HEK293 (cell line): ENCODE measurements at regions not wholly inside any gene's neighbourhood (a gene's known extent, or its start where the extent isn't known, plus 50 kb on each side); places are given as distances from the start of the nearest gene placed in this dataset.
A peak's percentile ranks its signal among the peaks of the same experiment; 100 is the strongest.
"Not testable (repeated sequence)": the region's sequence is repeated elsewhere in the genome, so short reads cannot be mapped to it uniquely, and the experiment has no call there.

ENCODE experiments used
- CTCF ChIA-PET: fragments of 350-600 bp; formaldehyde crosslinking; extraction: SDS; loops from one replicate; lab custom pipeline; 2021; ENCODE audit warnings: antibody characterized with exemption; lab: Yijun Ruan, JAX
- POLR2A ChIA-PET: fragments of 300-600 bp; formaldehyde crosslinking; extraction: SDS; loops from one replicate; lab custom pipeline; 2020; ENCODE audit warnings: antibody characterized with exemption, inconsistent platforms; lab: Yijun Ruan, JAX
- H3K27ac ChIP-seq: fragments of 200-500 bp; sonication (Bioruptor generic); 2 replicates; pipeline ENCODE4 v1.5.1; 2014; ENCODE audit warnings: low read depth, low read length, control low read depth, inconsistent platforms; ENCODE audit errors: extremely low read depth
- H3K36me3 ChIP-seq, 2 experiments: fragments of 200-500 bp in 1 of 2; sonication (Bioruptor generic) in 1 of 2; 1 replicate in 1 of 2; 2 replicates in 1 of 2; pipeline ENCODE4 v1.5.1; 2014 to 2017; ENCODE audit warnings: inconsistent platforms in 2 of 2, low read length in 2 of 2; ENCODE audit not compliant: control insufficient read depth in 2 of 2, insufficient read depth in 1 of 2
- H3K4me1 ChIP-seq: fragments of 200-500 bp; sonication (Bioruptor generic); 2 replicates; pipeline ENCODE4 v1.5.1; 2014; ENCODE audit warnings: mild to moderate bottlenecking, low read length, inconsistent platforms; ENCODE audit not compliant: control insufficient read depth, insufficient read depth
- H3K4me3 ChIP-seq: 2 replicates; pipeline ENCODE4 v1.5.1; 2011; ENCODE audit warnings: low read depth, mild to moderate bottlenecking, control low read depth, low read length, moderate library complexity
- H3K9me3 ChIP-seq: fragments of 200-500 bp; sonication (Bioruptor generic); 2 replicates; pipeline ENCODE4 v1.5.1; 2014; ENCODE audit warnings: low read depth, low read length, inconsistent platforms; ENCODE audit not compliant: control insufficient read depth, insufficient read depth
- GFI1B ChIP-seq: fragments of 450-650 bp; formaldehyde crosslinking; IDR thresholded peaks from 2 replicates; pipeline ENCODE4 v1.5.1; 2016; ENCODE audit warnings: missing biosample characterization, missing genetic modification characterization
- MZF1 ChIP-seq: fragments of 450-650 bp; formaldehyde crosslinking; IDR thresholded peaks from 2 replicates; pipeline ENCODE4 v1.5.1; 2017; ENCODE audit warnings: missing biosample characterization, missing genetic modification characterization, borderline replicate concordance
- SETDB1 ChIP-seq: IDR thresholded peaks from one replicate; pipeline ENCODE4 v1.6.1; 2017; ENCODE audit warnings: mild to moderate bottlenecking, low read length, moderate library complexity, mixed read lengths; ENCODE audit not compliant: insufficient read length
- ZBTB20 ChIP-seq: fragments of 450-650 bp; formaldehyde crosslinking; IDR thresholded peaks from 2 replicates; pipeline ENCODE4 v1.5.1; 2016; ENCODE audit warnings: missing biosample characterization, missing genetic modification characterization
- ZNF140 ChIP-seq: fragments of 450-650 bp; formaldehyde crosslinking; IDR thresholded peaks from 2 replicates; pipeline ENCODE4 v1.5.1; 2016; ENCODE audit warnings: missing biosample characterization, missing genetic modification characterization
- ZNF221 ChIP-seq: fragments of 450-650 bp; formaldehyde crosslinking; IDR thresholded peaks from 2 replicates; pipeline ENCODE4 v1.5.1; 2017; ENCODE audit warnings: missing biosample characterization, missing genetic modification characterization, borderline replicate concordance
- ZNF266 ChIP-seq: fragments of 450-650 bp; formaldehyde crosslinking; IDR thresholded peaks from 2 replicates; pipeline ENCODE4 v1.5.1; 2016; ENCODE audit warnings: missing biosample characterization, missing genetic modification characterization, low read depth
- ZNF274 ChIP-seq, 2 experiments: fragments of 200-500 bp in 1 of 2; fragments of 450-650 bp in 1 of 2; sonication (Bioruptor generic) in 1 of 2; formaldehyde crosslinking in 1 of 2; IDR thresholded peaks; 2 replicates each; pipeline versions ENCODE4 v1.5.1 to v1.6.1; 2014 to 2016; ENCODE audit warnings: borderline replicate concordance in 1 of 2, inconsistent platforms in 1 of 2, low read length in 1 of 2, missing biosample characterization in 1 of 2, missing genetic modification characterization in 1 of 2
- ZNF311 ChIP-seq: fragments of 450-650 bp; formaldehyde crosslinking; IDR thresholded peaks from 2 replicates; pipeline ENCODE4 v1.5.1; 2017; ENCODE audit warnings: missing biosample characterization, missing genetic modification characterization, borderline replicate concordance
- ZNF350 ChIP-seq: fragments of 450-650 bp; formaldehyde crosslinking; IDR thresholded peaks from 2 replicates; pipeline ENCODE4 v1.5.0; 2017; ENCODE audit warnings: missing biosample characterization, mild to moderate bottlenecking, missing genetic modification characterization
- ZNF394 ChIP-seq: fragments of 450-650 bp; formaldehyde crosslinking; IDR thresholded peaks from 2 replicates; pipeline ENCODE4 v1.5.1; 2016; ENCODE audit warnings: missing biosample characterization, missing genetic modification characterization, mild to moderate bottlenecking, moderate library complexity, borderline replicate concordance
- ZNF416 ChIP-seq: fragments of 450-650 bp; formaldehyde crosslinking; IDR thresholded peaks from 2 replicates; pipeline ENCODE4 v1.5.1; 2016; ENCODE audit warnings: missing biosample characterization, missing genetic modification characterization
- ZNF510 ChIP-seq: fragments of 450-650 bp; formaldehyde crosslinking; IDR thresholded peaks from 2 replicates; pipeline ENCODE4 v1.5.1; 2018; ENCODE audit warnings: mild to moderate bottlenecking, missing genetic modification characterization, missing biosample characterization; ENCODE audit not compliant: insufficient replicate concordance
- ZNF555 ChIP-seq: fragments of 450-650 bp; formaldehyde crosslinking; conservative IDR thresholded peaks from 2 replicates; pipeline ENCODE4 v1.5.1; 2017; ENCODE audit warnings: missing biosample characterization, mild to moderate bottlenecking, missing genetic modification characterization, inconsistent platforms
- ZNF558 ChIP-seq: fragments of 450-650 bp; formaldehyde crosslinking; IDR thresholded peaks from 2 replicates; pipeline ENCODE4 v1.5.1; 2016; ENCODE audit warnings: missing biosample characterization, missing genetic modification characterization
- ZNF596 ChIP-seq: fragments of 450-650 bp; IDR thresholded peaks from 2 replicates; pipeline ENCODE4 v1.5.0; 2018; ENCODE audit warnings: missing biosample characterization, mild to moderate bottlenecking, missing genetic modification characterization, moderate library complexity
- ZNF600 ChIP-seq: fragments of 450-650 bp; formaldehyde crosslinking; IDR thresholded peaks from 2 replicates; pipeline ENCODE4 v1.5.1; 2016; ENCODE audit warnings: missing biosample characterization, missing genetic modification characterization
- ZNF707 ChIP-seq: fragments of 450-650 bp; formaldehyde crosslinking; IDR thresholded peaks from 2 replicates; pipeline ENCODE4 v1.5.1; 2016; ENCODE audit warnings: missing biosample characterization, missing genetic modification characterization
- ZNF777 ChIP-seq: fragments of 450-650 bp; formaldehyde crosslinking; IDR thresholded peaks from 2 replicates; pipeline ENCODE4 v1.5.1; 2017; ENCODE audit warnings: missing biosample characterization, missing genetic modification characterization, borderline replicate concordance
- TF ChIP-seq, protein P1 (sequence below): fragments of 450-650 bp; formaldehyde crosslinking; IDR thresholded peaks from 2 replicates; pipeline ENCODE4 v1.5.1; 2017; ENCODE audit warnings: missing biosample characterization, missing genetic modification characterization
- TF ChIP-seq, protein P2 (sequence below): fragments of 450-650 bp; formaldehyde crosslinking; IDR thresholded peaks from 2 replicates; pipeline ENCODE4 v1.5.1; 2016; ENCODE audit warnings: missing biosample characterization, missing genetic modification characterization

DNA sequence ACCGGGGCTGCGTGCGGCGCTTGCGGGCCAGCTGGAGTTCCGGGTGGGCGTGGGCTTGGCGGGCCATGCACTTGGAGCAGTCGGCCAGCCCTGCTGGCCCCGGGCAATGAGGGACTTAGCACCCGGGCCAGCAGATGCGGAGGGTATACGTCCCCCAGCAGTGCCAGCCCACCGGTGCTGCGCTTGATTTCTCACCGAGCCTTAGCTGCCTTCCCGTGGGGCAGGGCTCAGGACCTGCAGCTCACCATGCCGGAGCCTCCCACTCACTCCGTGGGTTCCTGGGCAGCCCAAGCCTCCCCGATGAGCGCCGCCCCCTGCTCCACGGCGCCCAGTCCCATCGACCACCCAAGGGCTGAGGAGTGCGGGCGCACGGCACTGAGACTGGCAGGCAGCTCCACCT, 51.4 kb upstream of the INPP4B start:
- H3K36me3 ChIP-seq, H3K4me1 ChIP-seq, H3K9me3 ChIP-seq, CTCF ChIA-PET, POLR2A ChIA-PET, H3K27ac ChIP-seq, H3K4me3 ChIP-seq: not testable (repeated sequence)

DNA sequence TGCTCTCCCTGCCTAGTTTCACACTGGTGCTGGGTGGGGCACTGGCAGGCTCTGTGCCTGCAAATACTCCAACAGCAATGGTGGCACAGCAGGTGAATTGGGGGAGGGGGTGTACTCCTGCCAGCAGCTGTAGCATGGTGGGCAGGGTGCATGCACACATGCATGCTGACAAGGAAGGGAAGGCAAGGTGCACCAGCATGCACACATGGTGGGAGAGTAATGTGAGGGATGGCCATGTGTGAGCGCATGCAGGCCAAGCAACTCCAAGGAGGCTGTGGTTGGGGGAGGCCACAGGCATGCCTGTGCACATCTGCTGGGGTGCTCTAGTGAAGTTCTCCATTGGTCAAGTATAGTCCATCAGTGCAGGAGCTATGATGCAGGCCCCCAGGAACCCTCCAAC, 54.5 kb upstream of the INPP4B start:
- TF ChIP-seq ZNF600 (tag by site-specific recombination), result no peak
- no peak for TF ChIP-seq ZNF274 (IDR thresholded peaks at IDR 0.05; ENCODE audit: low read length)
- TF ChIP-seq ZNF274 (tag by site-specific recombination; IDR thresholded peaks at IDR 0.05; ENCODE audit: borderline replicate concordance), result no peak
- TF ChIP-seq, all 188 proteins: peak for 0
- Histone ChIP-seq H3K27ac (no peak overlapping the region), H3K36me3 (no peaks in the 10 kb centered on the region), H3K9me3 (no peaks in the 10 kb centered on the region), H3K4me1 (no peaks in the 10 kb centered on the region), H3K4me3 (no peak overlapping the region)
- ChIA-PET POLR2A (no interaction called here), CTCF (no interaction called here)

DNA sequence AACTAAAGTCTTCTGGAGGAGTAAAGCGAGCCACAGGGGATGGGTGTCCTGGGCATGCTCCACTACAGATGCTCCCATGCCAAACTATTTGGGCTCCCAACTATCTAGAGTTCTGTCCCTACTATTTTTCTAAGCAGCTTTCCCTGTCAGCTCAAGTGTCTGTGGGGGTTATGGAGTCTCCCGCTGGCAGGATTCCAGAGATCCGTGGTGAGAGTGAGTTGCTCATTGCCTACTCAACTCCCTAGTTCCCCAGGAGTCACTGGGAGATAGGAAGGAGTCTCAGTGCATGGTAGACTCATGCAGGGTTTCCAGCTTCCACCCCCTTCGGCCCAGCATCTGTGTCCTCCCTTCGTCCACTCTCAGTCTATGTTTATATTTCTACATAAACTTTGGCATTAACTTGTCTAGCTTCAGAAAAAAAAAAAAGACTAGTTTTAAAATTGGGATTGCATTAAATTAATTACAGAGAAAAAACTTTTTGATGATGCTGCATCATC, 55.1 kb upstream of the INPP4B start:
- H3K36me3 ChIP-seq, result no peaks in the 10 kb centered on the region
- no peak overlapping the region for H3K27ac ChIP-seq
- H3K9me3 ChIP-seq, result no peaks in the 10 kb centered on the region
- H3K4me3 ChIP-seq, result no peak overlapping the region
- H3K4me1 ChIP-seq, result no peaks in the 10 kb centered on the region
- CTCF ChIA-PET, result interaction anchor here (0.6 kb wide), 1 partner anchor 612 kb away, joined by 4 read pairs; no protein-coding TSS in a partner anchor
- POLR2A ChIA-PET, result no interaction called here
- TF ChIP-seq SETDB1 (no peak), ZNF311 (no peak), ZNF777 (tag by site-specific recombination) (no peak), ZNF416 (tag by site-specific recombination) (no peak), ZBTB20 (tag by site-specific recombination) (no peak), ZNF510 (tag by site-specific recombination) (no peak), ZNF221 (tag by site-specific recombination) (no peak), GFI1B (no peak), ZNF707 (tag by site-specific recombination) (no peak), ZNF596 (tag by site-specific recombination) (no peak), MZF1 (no peak), ZNF266 (tag by site-specific recombination) (no peak), ZNF350 (tag by site-specific recombination) (no peak)
- TF ChIP-seq, protein P1, sequence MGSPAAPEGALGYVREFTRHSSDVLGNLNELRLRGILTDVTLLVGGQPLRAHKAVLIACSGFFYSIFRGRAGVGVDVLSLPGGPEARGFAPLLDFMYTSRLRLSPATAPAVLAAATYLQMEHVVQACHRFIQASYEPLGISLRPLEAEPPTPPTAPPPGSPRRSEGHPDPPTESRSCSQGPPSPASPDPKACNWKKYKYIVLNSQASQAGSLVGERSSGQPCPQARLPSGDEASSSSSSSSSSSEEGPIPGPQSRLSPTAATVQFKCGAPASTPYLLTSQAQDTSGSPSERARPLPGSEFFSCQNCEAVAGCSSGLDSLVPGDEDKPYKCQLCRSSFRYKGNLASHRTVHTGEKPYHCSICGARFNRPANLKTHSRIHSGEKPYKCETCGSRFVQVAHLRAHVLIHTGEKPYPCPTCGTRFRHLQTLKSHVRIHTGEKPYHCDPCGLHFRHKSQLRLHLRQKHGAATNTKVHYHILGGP (tag by site-specific recombination), result no peak

DNA sequence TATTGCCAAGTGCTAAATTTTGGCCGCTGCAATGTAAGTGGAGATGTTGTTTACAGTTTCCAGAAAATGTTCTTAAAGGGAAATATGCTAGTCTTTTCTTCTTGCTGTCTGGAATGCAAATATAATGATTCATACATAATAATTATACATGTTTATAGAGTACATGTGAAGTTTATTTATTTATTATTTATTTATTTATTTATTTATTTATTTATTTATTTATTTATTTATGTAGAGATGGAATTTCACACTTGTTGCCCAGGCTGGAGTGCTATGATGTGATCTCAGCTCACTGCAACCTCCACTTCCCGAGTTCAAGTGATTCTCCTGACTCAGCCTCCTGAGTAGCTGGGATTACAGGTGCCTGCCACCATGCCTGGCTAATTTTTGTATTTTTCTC, 57.5 kb upstream of the INPP4B start:
- CTCF ChIA-PET, result interaction anchor here (0.7 kb wide), 1 partner anchor 792 kb away, joined by 3 read pairs; no protein-coding TSS in a partner anchor
- H3K36me3 ChIP-seq, H3K4me1 ChIP-seq, H3K27ac ChIP-seq, POLR2A ChIA-PET, H3K9me3 ChIP-seq, H3K4me3 ChIP-seq: not testable (repeated sequence)
- TF ChIP-seq ZNF555 (peak; percentile 93), ZNF394 (tag by site-specific recombination) (peak; percentile 87), ZNF266 (tag by site-specific recombination) (0 out of 2 replicates have a peak, but pooled peaks have one; percentile 50), ZNF510 (tag by site-specific recombination) (peak; percentile 73), ZNF140 (tag by site-specific recombination) (peak; percentile 89), ZNF558 (tag by site-specific recombination) (0 out of 2 replicates have a peak, but pooled peaks have one; percentile 30)
- TF ChIP-seq, protein P2, sequence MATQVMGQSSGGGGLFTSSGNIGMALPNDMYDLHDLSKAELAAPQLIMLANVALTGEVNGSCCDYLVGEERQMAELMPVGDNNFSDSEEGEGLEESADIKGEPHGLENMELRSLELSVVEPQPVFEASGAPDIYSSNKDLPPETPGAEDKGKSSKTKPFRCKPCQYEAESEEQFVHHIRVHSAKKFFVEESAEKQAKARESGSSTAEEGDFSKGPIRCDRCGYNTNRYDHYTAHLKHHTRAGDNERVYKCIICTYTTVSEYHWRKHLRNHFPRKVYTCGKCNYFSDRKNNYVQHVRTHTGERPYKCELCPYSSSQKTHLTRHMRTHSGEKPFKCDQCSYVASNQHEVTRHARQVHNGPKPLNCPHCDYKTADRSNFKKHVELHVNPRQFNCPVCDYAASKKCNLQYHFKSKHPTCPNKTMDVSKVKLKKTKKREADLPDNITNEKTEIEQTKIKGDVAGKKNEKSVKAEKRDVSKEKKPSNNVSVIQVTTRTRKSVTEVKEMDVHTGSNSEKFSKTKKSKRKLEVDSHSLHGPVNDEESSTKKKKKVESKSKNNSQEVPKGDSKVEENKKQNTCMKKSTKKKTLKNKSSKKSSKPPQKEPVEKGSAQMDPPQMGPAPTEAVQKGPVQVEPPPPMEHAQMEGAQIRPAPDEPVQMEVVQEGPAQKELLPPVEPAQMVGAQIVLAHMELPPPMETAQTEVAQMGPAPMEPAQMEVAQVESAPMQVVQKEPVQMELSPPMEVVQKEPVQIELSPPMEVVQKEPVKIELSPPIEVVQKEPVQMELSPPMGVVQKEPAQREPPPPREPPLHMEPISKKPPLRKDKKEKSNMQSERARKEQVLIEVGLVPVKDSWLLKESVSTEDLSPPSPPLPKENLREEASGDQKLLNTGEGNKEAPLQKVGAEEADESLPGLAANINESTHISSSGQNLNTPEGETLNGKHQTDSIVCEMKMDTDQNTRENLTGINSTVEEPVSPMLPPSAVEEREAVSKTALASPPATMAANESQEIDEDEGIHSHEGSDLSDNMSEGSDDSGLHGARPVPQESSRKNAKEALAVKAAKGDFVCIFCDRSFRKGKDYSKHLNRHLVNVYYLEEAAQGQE (tag by site-specific recombination), result peak; percentile 75
